ENCODE measurements at regions not wholly inside any gene's neighbourhood (a gene's known extent, or its start where the extent isn't known, plus 50 kb on each side); places are given as distances from the start of the nearest gene placed in this dataset.
A peak's percentile ranks its signal among the peaks of the same experiment; 100 is the strongest.

DNA sequence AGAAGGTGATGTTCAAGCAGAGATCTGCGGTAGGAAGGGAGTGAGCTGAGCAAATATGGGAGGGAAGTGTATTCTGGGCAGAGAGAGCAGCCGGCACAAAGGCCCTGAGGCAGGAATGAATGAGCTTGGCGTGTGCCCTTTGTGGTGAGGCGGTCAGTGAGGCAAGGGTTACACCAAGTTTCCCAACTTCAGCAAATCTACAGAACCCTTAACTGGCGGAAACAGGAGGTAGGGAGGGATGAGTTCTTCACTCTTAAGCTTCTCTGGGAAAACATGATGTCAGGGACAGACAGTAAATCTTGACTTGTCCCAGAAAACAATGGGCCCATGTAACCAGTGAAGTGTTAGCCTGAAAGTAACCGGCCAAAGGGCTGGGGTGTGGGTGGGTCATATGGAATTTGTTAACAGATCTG, 97.1 kb upstream of the PTPN1 start:
- DNase-seq (ENCODE audit: extremely low read depth, low read depth): no peak
- no peak for TF ChIP-seq CTCF (IDR thresholded peaks at IDR 0.05; ENCODE audit: low read depth, low read length)

DNA sequence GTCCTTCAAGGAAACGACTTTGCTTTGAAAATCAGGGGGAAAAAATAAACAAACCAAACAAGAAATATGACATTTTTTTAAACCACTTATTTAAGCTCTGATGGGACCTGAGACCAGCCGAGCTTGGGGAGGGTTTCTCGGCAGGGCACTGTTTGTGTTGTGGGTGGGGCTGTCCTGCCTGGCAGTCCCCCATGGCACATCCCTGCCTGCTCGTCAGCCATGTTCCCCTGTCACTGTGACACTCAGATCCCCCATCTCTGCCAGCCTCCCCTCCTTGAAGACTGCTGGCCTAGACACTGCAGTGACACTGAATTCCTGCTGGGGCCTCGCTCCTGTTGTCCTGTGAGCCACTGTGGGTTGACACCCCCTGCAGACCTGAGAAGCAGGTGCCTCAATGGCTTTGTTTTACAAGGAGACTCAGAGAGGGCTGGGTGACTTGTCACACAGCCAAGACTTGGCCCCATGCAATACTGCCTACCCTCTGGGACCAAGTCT, 95.1 kb upstream of the PTPN1 start:
- no peak for DNase-seq (ENCODE audit: extremely low read depth, low read depth)
- TF ChIP-seq CTCF (IDR thresholded peaks at IDR 0.05; ENCODE audit: low read depth, low read length): no peak

DNA sequence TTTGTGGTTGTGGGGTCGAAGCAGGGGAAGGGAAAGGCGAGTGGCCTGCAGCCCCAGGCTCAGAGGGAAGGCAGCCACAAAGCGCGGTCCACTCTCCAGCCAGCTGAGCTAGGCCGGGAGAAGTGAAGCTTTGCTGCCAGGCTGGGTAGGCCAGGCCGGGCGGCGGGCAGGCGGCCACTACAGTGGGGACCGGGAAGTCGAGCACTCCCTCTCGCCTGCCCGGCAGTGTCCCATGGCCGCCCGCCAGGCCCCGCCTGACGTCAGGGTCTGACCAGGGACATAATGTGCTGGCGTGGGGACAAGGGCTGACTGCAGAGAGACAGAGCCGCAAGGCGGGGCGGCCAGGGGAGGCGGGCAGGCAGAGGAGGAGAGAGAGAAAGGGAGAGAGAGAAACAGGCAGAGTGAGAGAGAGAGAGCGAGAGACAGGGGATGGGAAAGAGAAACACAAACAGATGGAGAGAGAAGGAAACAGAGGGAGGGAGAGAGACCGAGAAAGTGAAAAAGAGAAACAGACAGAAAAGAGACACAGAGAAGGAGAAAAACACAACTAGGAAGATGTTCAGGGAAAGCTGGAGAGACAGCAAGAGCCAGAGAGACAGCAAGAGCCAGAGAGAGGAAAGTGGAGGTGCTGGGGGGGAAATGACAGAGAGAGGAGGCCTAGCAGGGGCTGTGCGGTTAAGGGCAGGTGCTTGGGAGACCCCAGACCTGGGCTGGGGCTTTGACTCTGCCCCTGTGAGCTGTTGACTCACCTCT, 94.5 kb upstream of the PTPN1 start:
- TF ChIP-seq CTCF (IDR thresholded peaks at IDR 0.05; ENCODE audit: low read depth, low read length): no peak
- DNase-seq (ENCODE audit: extremely low read depth, low read depth): peak; percentile 87

DNA sequence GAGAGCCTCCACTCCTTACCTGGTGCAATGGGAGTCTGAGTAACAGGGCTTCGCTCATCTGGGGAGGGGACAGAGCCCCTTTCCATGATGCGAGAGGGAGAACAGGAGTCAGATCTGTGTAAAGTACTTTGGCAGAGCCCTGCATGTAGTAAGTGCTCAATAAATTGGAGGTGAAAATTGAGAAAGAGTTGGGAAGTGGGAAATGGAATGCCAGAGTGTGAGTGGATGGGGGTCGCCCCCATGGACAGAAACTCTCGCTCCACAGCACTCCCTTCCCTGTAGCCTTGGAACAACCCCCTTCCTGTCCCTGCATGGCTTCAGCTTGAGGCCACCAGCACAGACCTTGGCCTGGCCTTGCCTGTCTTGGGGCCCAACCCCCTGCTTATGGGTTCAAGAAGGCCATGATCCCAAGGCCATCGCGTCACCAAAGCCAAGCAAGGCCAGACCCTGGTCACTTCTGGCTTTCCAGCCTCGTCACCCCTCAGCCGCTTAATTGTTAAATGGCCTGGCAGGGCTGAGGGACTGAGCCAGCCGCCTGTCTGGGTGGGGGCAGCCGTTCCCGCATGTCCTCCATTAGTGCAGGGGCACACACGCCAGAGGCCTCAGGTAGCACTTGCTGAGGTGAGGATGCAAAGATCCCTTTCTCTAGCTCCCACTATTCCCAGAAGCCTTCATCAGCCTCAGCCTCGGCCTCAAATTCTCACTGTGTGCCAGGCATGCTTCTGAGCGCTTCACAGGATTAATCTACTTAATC, 93.7 kb upstream of the PTPN1 start:
- no peak for DNase-seq (ENCODE audit: extremely low read depth, low read depth)
- TF ChIP-seq CTCF (IDR thresholded peaks at IDR 0.05; ENCODE audit: low read depth, low read length): no peak

DNA sequence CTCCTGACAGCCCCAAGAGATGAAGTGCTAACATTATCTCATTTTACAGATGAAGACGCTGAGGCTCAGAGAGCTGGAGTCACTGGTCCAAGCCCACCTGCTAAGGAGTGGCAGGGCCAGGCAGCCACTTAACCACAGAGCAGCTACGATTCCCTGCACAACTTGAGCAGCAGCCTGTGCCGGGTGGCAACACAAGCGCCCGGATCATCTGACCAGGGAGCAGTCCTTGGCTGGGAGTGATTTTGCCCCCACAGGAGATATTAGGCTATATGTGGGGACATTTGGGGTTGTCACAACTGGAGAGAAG, 93.2 kb upstream of the PTPN1 start:
- DNase-seq (ENCODE audit: extremely low read depth, low read depth): no peak
- no peak for TF ChIP-seq CTCF (IDR thresholded peaks at IDR 0.05; ENCODE audit: low read depth, low read length)

GRCh38 chr20:50417484-50418235, 92.5 kb upstream of the PTPN1 start:
- TF ChIP-seq CTCF (IDR thresholded peaks at IDR 0.05; ENCODE audit: low read depth, low read length): no peak
- DNase-seq (ENCODE audit: extremely low read depth, low read depth): no peak
